ENCODE measurements at regions not wholly inside any gene's neighbourhood (a gene's known extent, or its start where the extent isn't known, plus 50 kb on each side); places are given as distances from the start of the nearest gene placed in this dataset.
"Not testable (repeated sequence)": the region's sequence is repeated elsewhere in the genome, so short reads cannot be mapped to it uniquely, and the experiment has no call there.

- no peak for DNase-seq (ENCODE audit: low spot score in 2 of 2)
- no peak for FAIRE-seq
These were observed 189.6 kb downstream of the DUSP6 start for GRCh38 chr12:89162589-89163261.

- DNase-seq (ENCODE audit: low spot score in 2 of 2) (no peak), FAIRE-seq (no peak)
These were observed 190.7 kb downstream of the DUSP6 start for GRCh38 chr12:89161557-89161956.

- FAIRE-seq (no peak), DNase-seq (ENCODE audit: low spot score in 2 of 2) (no peak)
These were observed 191.6 kb downstream of the DUSP6 start for GRCh38 chr12:89160716-89161123.

GRCh38 chr12:89157413-89157812, 194.9 kb downstream of the DUSP6 start:
- DNase-seq (ENCODE audit: low spot score in 2 of 2) (no peak), FAIRE-seq (no peak)

GRCh38 chr12:89156862-89157262, 195.4 kb downstream of the DUSP6 start:
- FAIRE-seq (no peak), DNase-seq (ENCODE audit: low spot score in 2 of 2) (no peak)

GRCh38 chr12:89156340-89156739, 196.0 kb downstream of the DUSP6 start:
- DNase-seq (ENCODE audit: low spot score in 2 of 2) (no peak), FAIRE-seq (no peak)

GRCh38 chr12:89155826-89156225, 196.5 kb downstream of the DUSP6 start:
- FAIRE-seq (no peak), DNase-seq (ENCODE audit: low spot score in 2 of 2) (no peak)

- FAIRE-seq = no peak
- DNase-seq (ENCODE audit: low spot score in 2 of 2) = no peak
These were observed 197.4 kb downstream of the DUSP6 start for GRCh38 chr12:89154743-89155499.

GRCh38 chr12:89153341-89153740, 199.0 kb downstream of the DUSP6 start:
- no peak for FAIRE-seq
- DNase-seq (ENCODE audit: low spot score in 2 of 2) = no peak

- no peak for DNase-seq (ENCODE audit: low spot score in 2 of 2)
- FAIRE-seq = no peak
These were observed 200.8 kb downstream of the DUSP6 start for GRCh38 chr12:89151536-89151935.

- not testable (repeated sequence) for DNase-seq (ENCODE audit: low spot score in 2 of 2); FAIRE-seq
These were observed 201.5 kb downstream of the DUSP6 start for GRCh38 chr12:89150789-89151188.

- DNase-seq (ENCODE audit: low spot score in 2 of 2) (no peak), FAIRE-seq (no peak)
These were observed 211.6 kb downstream of the DUSP6 start for GRCh38 chr12:89140602-89141238.

GRCh38 chr12:89140141-89140540, 212.2 kb downstream of the DUSP6 start:
- no peak for DNase-seq (ENCODE audit: low spot score in 2 of 2)
- no peak for FAIRE-seq

GRCh38 chr12:89139390-89139789, 212.9 kb downstream of the DUSP6 start:
- FAIRE-seq (no peak), DNase-seq (ENCODE audit: low spot score in 2 of 2) (no peak)

GRCh38 chr12:89138048-89138852, 214.1 kb downstream of the DUSP6 start:
- no peak for FAIRE-seq
- no peak for DNase-seq (ENCODE audit: low spot score in 2 of 2)

- DNase-seq (ENCODE audit: low spot score in 2 of 2) (no peak), FAIRE-seq (no peak)
These were observed 216.2 kb downstream of the DUSP6 start for GRCh38 chr12:89135976-89136634.

GRCh38 chr12:89134213-89134770, 218.0 kb downstream of the DUSP6 start:
- DNase-seq (ENCODE audit: low spot score in 2 of 2) (no peak), FAIRE-seq (no peak)

GRCh38 chr12:89129167-89129870, 223.0 kb downstream of the DUSP6 start:
- FAIRE-seq (no peak), DNase-seq (ENCODE audit: low spot score in 2 of 2) (no peak)

- FAIRE-seq = no peak
- DNase-seq (ENCODE audit: low spot score in 2 of 2) = no peak
These were observed 225.6 kb downstream of the DUSP6 start for GRCh38 chr12:89126712-89127111.

Measured in frontal cortex (tissue), 3 donors.